Liver (tissue), 3 donors: ENCODE measurements at regions not wholly inside any gene's neighbourhood (a gene's known extent, or its start where the extent isn't known, plus 50 kb on each side); places are given as distances from the start of the nearest gene placed in this dataset.

Experiments used
- EGR1 ChIP-seq, 2 donors: IDR thresholded peaks; 2 replicates each; pipeline ENCODE4 v1.6.1; 2016 to 2018; ENCODE audit warnings: antibody characterized with exemption in 2 of 2, low read depth in 2 of 2
- GABPA ChIP-seq, 2 donors: IDR thresholded peaks in 1 of 2; conservative IDR thresholded peaks in 1 of 2; 2 replicates each; pipeline ENCODE4 v1.6.1; 2016; ENCODE audit warnings: antibody characterized with exemption in 2 of 2, mild to moderate bottlenecking in 1 of 2, moderate library complexity in 1 of 2
- HNF4G ChIP-seq: IDR thresholded peaks from 2 replicates; pipeline ENCODE4 v1.6.1; 2016; ENCODE audit warnings: antibody characterized with exemption
- NR2F2 ChIP-seq: IDR thresholded peaks from 2 replicates; pipeline ENCODE4 v1.6.1; 2016; ENCODE audit warnings: antibody characterized with exemption
- SP1 ChIP-seq: IDR thresholded peaks from 2 replicates; pipeline ENCODE4 v1.6.1; 2018; ENCODE audit warnings: antibody characterized with exemption, mild to moderate bottlenecking
- TAF1 ChIP-seq: conservative IDR thresholded peaks from 2 replicates; pipeline ENCODE4 v1.6.1; 2016; ENCODE audit warnings: antibody characterized with exemption, mild to moderate bottlenecking
- YY1 ChIP-seq: IDR thresholded peaks from 2 replicates; pipeline ENCODE4 v1.6.1; 2016; ENCODE audit warnings: antibody characterized with exemption, mild to moderate bottlenecking
- TF ChIP-seq, protein P1 (sequence below): IDR thresholded peaks from 2 replicates; pipeline ENCODE4 v1.6.1; 2016; ENCODE audit warnings: antibody characterized with exemption, mild to moderate bottlenecking
- TF ChIP-seq, protein P2 (sequence below): fragments of 150-350 bp; IDR thresholded peaks from 2 replicates; pipeline ENCODE4 v1.5.1; 2017; ENCODE audit warnings: improper control_type of control experiment, low read depth, low read length; ENCODE audit not compliant: missing input control
- TF ChIP-seq, protein P3 (sequence below): IDR thresholded peaks from 2 replicates; pipeline ENCODE4 v1.6.1; 2016; ENCODE audit warnings: antibody characterized with exemption
- donor health status: healthy.
- donor health status: healthy.

DNA sequence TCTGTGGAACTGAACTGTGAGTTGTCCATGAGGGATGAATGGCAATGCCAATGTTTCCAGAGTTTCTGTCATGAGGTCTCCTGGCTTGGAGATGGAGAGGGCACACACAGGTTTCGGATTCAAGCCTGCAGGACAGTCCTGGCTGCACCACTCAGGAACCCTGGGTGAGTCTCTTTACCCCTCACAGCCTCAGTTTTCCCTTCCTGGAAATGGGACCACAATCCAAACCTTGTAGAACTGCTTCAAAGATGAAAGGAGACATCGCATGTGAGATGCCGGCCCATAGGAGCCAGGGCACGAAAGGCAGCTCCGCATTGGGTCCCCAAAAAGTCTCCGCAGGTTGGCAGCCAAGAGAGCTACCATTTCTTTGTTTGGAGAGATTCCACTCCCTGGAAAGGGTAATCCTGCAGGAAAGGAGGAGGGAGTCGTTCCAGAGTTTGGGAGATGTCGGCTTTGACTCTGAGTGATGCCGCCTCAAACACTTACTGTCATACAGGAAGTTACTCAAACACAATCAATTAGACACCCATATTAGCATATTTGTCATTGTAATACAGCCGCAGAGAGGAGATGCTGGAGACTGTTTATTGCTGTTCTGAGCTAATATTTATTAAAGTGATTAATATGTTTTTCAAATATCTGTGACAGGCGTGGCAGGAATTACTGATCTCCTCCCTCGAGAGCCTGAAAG lies 318.3 kb downstream of the MN1 start:
- TF ChIP-seq, protein P1, sequence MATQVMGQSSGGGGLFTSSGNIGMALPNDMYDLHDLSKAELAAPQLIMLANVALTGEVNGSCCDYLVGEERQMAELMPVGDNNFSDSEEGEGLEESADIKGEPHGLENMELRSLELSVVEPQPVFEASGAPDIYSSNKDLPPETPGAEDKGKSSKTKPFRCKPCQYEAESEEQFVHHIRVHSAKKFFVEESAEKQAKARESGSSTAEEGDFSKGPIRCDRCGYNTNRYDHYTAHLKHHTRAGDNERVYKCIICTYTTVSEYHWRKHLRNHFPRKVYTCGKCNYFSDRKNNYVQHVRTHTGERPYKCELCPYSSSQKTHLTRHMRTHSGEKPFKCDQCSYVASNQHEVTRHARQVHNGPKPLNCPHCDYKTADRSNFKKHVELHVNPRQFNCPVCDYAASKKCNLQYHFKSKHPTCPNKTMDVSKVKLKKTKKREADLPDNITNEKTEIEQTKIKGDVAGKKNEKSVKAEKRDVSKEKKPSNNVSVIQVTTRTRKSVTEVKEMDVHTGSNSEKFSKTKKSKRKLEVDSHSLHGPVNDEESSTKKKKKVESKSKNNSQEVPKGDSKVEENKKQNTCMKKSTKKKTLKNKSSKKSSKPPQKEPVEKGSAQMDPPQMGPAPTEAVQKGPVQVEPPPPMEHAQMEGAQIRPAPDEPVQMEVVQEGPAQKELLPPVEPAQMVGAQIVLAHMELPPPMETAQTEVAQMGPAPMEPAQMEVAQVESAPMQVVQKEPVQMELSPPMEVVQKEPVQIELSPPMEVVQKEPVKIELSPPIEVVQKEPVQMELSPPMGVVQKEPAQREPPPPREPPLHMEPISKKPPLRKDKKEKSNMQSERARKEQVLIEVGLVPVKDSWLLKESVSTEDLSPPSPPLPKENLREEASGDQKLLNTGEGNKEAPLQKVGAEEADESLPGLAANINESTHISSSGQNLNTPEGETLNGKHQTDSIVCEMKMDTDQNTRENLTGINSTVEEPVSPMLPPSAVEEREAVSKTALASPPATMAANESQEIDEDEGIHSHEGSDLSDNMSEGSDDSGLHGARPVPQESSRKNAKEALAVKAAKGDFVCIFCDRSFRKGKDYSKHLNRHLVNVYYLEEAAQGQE = no peak
- TF ChIP-seq, protein P2, sequence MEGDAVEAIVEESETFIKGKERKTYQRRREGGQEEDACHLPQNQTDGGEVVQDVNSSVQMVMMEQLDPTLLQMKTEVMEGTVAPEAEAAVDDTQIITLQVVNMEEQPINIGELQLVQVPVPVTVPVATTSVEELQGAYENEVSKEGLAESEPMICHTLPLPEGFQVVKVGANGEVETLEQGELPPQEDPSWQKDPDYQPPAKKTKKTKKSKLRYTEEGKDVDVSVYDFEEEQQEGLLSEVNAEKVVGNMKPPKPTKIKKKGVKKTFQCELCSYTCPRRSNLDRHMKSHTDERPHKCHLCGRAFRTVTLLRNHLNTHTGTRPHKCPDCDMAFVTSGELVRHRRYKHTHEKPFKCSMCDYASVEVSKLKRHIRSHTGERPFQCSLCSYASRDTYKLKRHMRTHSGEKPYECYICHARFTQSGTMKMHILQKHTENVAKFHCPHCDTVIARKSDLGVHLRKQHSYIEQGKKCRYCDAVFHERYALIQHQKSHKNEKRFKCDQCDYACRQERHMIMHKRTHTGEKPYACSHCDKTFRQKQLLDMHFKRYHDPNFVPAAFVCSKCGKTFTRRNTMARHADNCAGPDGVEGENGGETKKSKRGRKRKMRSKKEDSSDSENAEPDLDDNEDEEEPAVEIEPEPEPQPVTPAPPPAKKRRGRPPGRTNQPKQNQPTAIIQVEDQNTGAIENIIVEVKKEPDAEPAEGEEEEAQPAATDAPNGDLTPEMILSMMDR = no peak
- TF ChIP-seq EGR1 (IDR thresholded peaks at IDR 0.05; ENCODE audit: low read depth in 2 of 2) = no peak
- TF ChIP-seq HNF4G = no peak
- no peak for TF ChIP-seq YY1
- TF ChIP-seq, protein P3, sequence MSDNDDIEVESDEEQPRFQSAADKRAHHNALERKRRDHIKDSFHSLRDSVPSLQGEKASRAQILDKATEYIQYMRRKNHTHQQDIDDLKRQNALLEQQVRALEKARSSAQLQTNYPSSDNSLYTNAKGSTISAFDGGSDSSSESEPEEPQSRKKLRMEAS = no peak
- no peak for TF ChIP-seq NR2F2
- no peak for TF ChIP-seq GABPA (IDR thresholded peaks at IDR 0.05 in 1 of 2, conservative IDR thresholded peaks at IDR 0.05 in 1 of 2)
- TF ChIP-seq SP1 = no peak
- TF ChIP-seq TAF1 = no peak
